ENCODE measurements at regions not wholly inside any gene's neighbourhood (a gene's known extent, or its start where the extent isn't known, plus 50 kb on each side); places are given as distances from the start of the nearest gene placed in this dataset.

- Histone ChIP-seq H2BK5ac (ENCODE audit: low read depth, low read length, poor library complexity, severe bottlenecking) (no peak overlapping the region), H2BK20ac (ENCODE audit: low read depth, low read length) (no peak overlapping the region), H2AK5ac (ENCODE audit: low read depth, low read length) (no peak overlapping the region), H3K27me3 (ENCODE audit: control insufficient read depth, insufficient read depth, low read length) (0 out of 2 replicates have a peak, but pooled peaks cover 2% of the 10 kb centered on the region), H4K20me1 (ENCODE audit: insufficient read depth, low read length) (no peaks in the 10 kb centered on the region), H3K79me1 (ENCODE audit: low read depth in 1 of 2, low read length in 2 of 2) (no peaks in the 10 kb centered on the region), H3K36me3 (ENCODE audit: control insufficient read depth, insufficient read depth, low read length) (no peaks in the 10 kb centered on the region), H3K23ac (ENCODE audit: low read depth, low read length) (no peak overlapping the region), H2AK9ac (replicated peaks; ENCODE audit: low read depth, low read length, poor library complexity) (no peak overlapping the region), H3K56ac (ENCODE audit: extremely low read depth, insufficient read depth, low read length) (no peak overlapping the region), H3K9ac (ENCODE audit: low read depth, low read length) (no peak overlapping the region), H3K4ac (ENCODE audit: low read depth, low read length) (no peak overlapping the region), H2AFZ (replicated peaks; ENCODE audit: low read length, poor library complexity) (no peak overlapping the region), H3K4me1 (ENCODE audit: control insufficient read depth, insufficient read depth, low read length) (no peaks in the 10 kb centered on the region), H3K14ac (replicated peaks; ENCODE audit: low read depth, low read length) (no peak overlapping the region), H3K18ac (ENCODE audit: low read depth, low read length) (no peak overlapping the region), H2BK120ac (ENCODE audit: low read depth, low read length) (no peak overlapping the region), H3K4me3 (ENCODE audit: insufficient read depth, low read depth, low read length) (no peak overlapping the region), H3K9me1 (ENCODE audit: insufficient read depth, low read length) (no peaks in the 10 kb centered on the region), H4K5ac (ENCODE audit: low read depth, low read length) (no peak overlapping the region), H3K9me3 (ENCODE audit: control insufficient read depth, insufficient read depth, low read length) (0 out of 2 replicates have a peak, but pooled peaks cover 4% of the 10 kb centered on the region), H2BK15ac (ENCODE audit: low read depth, low read length) (no peak overlapping the region), H4K91ac (ENCODE audit: insufficient read depth, low read depth, low read length) (no peak overlapping the region), H4K8ac (ENCODE audit: low read depth in 2 of 2, low read length in 2 of 2) (no peak overlapping the region), H3K4me2 (ENCODE audit: low read depth, low read length) (no peak overlapping the region), H3K27ac (ENCODE audit: insufficient read depth, low read length) (no peak overlapping the region)
- ATAC-seq (ENCODE audit: low read depth) (no peak), DNase-seq (no peak)
- dilution Hi-C loops (cut with HindIII; ENCODE audit: low sequenced_read_pairs, unreplicated experiment): no loop called here
- intact Hi-C loops (cut with micrococcal nuclease): no loop called here
- no TSS peak for BruUV-seq (replicated peaks)
- POLR2A ChIA-PET (ENCODE audit: unreplicated experiment): no interaction called here
- no CpG with 5 or more reads among the region's 1 CpG for WGBS, 2 experiments (ENCODE audit: extremely low coverage in 2 of 2, insufficient read length in 1 of 2)
- in situ Hi-C loops (cut with MboI; ENCODE audit: low sequenced_read_pairs): no loop called here
- TF ChIP-seq RAD21 (IDR thresholded peaks at IDR 0.05; ENCODE audit: low read length) (no peak), MXI1 (IDR thresholded peaks at IDR 0.05; ENCODE audit: borderline replicate concordance, low read depth, low read length) (no peak), MAZ (IDR thresholded peaks at IDR 0.05; ENCODE audit: borderline replicate concordance, low read depth, low read length) (no peak), NFE2L2 (IDR thresholded peaks at IDR 0.05; ENCODE audit: low read depth, low read length) (no peak), MAFK (IDR thresholded peaks at IDR 0.05; ENCODE audit: low read depth, low read length) (no peak), SMC3 (IDR thresholded peaks at IDR 0.05; ENCODE audit: low read depth, low read length) (no peak), CTCF (conservative IDR thresholded peaks at IDR 0.05; ENCODE audit: low read depth, low read length) (no peak), CEBPB (IDR thresholded peaks at IDR 0.05; ENCODE audit: low read depth, low read length) (no peak), FOS (IDR thresholded peaks at IDR 0.05; ENCODE audit: low read depth, low read length) (no peak), CHD1 (IDR thresholded peaks at IDR 0.05; ENCODE audit: low read depth, low read length) (no peak), BHLHE40 (IDR thresholded peaks at IDR 0.05; ENCODE audit: low read depth, low read length) (no peak), POLR2A (IDR thresholded peaks at IDR 0.05; ENCODE audit: low read depth, low read length) (no peak)
- TF ChIP-seq, protein P1, sequence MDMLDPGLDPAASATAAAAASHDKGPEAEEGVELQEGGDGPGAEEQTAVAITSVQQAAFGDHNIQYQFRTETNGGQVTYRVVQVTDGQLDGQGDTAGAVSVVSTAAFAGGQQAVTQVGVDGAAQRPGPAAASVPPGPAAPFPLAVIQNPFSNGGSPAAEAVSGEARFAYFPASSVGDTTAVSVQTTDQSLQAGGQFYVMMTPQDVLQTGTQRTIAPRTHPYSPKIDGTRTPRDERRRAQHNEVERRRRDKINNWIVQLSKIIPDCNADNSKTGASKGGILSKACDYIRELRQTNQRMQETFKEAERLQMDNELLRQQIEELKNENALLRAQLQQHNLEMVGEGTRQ (IDR thresholded peaks at IDR 0.05; ENCODE audit: low read depth, low read length): no peak
- TF ChIP-seq, protein P2, sequence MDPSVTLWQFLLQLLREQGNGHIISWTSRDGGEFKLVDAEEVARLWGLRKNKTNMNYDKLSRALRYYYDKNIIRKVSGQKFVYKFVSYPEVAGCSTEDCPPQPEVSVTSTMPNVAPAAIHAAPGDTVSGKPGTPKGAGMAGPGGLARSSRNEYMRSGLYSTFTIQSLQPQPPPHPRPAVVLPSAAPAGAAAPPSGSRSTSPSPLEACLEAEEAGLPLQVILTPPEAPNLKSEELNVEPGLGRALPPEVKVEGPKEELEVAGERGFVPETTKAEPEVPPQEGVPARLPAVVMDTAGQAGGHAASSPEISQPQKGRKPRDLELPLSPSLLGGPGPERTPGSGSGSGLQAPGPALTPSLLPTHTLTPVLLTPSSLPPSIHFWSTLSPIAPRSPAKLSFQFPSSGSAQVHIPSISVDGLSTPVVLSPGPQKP (IDR thresholded peaks at IDR 0.05; ENCODE audit: borderline replicate concordance, low read depth, low read length): no peak
- CTCF ChIA-PET: no interaction called here
These were observed 88.0 kb downstream of the OR13A1 start for GRCh38 chr10:45227456-45227855.
